ENCODE measurements at regions not wholly inside any gene's neighbourhood (a gene's known extent, or its start where the extent isn't known, plus 50 kb on each side); places are given as distances from the start of the nearest gene placed in this dataset.

GRCh38 chr4:55011761-55012160 lies 113.6 kb downstream of the KDR start:
- Histone ChIP-seq H3K9me2 (replicated peaks; ENCODE audit: insufficient read depth, low read length) (no peaks in the 10 kb centered on the region), H3K79me2 (ENCODE audit: low read length) (no peaks in the 10 kb centered on the region), H3K27me3 (replicated peaks; ENCODE audit: insufficient read depth, low read length) (no peaks in the 10 kb centered on the region), H3K27ac (ENCODE audit: low read length) (no peak overlapping the region), H3K4me3 (ENCODE audit: low read length) (no peak overlapping the region), H4K20me1 (ENCODE audit: insufficient read depth, low read length) (no peaks in the 10 kb centered on the region), H3K4me1 (ENCODE audit: low read length) (no peaks in the 10 kb centered on the region), H2AFZ (ENCODE audit: low read length) (no peak overlapping the region), H3K4me2 (ENCODE audit: low read depth, low read length) (no peak overlapping the region), H3K9ac (ENCODE audit: low read length) (no peak overlapping the region), H3F3A (ENCODE audit: insufficient read depth, low read length) (no peaks in the 10 kb centered on the region), H3K9me3 (replicated peaks; ENCODE audit: insufficient read depth, low read length) (no peaks in the 10 kb centered on the region), H3K36me3 (replicated peaks; ENCODE audit: insufficient read depth, low read length) (no peaks in the 10 kb centered on the region)
- no peak for DNase-seq
- TF ChIP-seq EZH2 (optimal IDR thresholded peaks at IDR 0.05; ENCODE audit: low read depth, low read length) = no peak
- no peak for TF ChIP-seq CTCF (IDR thresholded peaks at IDR 0.05; ENCODE audit: low read length)
- TF ChIP-seq EZH2phosphoT487 (IDR thresholded peaks at IDR 0.05; ENCODE audit: low read length) = no peak

- Histone ChIP-seq H3K4me3 (ENCODE audit: low read length) (no peak overlapping the region), H3K79me2 (ENCODE audit: low read length) (no peaks in the 10 kb centered on the region), H3K4me1 (ENCODE audit: low read length) (no peaks in the 10 kb centered on the region), H3K27me3 (replicated peaks; ENCODE audit: insufficient read depth, low read length) (no peaks in the 10 kb centered on the region), H2AFZ (ENCODE audit: low read length) (no peak overlapping the region), H4K20me1 (ENCODE audit: insufficient read depth, low read length) (no peaks in the 10 kb centered on the region), H3K9me2 (replicated peaks; ENCODE audit: insufficient read depth, low read length) (no peaks in the 10 kb centered on the region), H3K9me3 (replicated peaks; ENCODE audit: insufficient read depth, low read length) (no peaks in the 10 kb centered on the region), H3K9ac (ENCODE audit: low read length) (no peak overlapping the region), H3F3A (ENCODE audit: insufficient read depth, low read length) (no peaks in the 10 kb centered on the region), H3K36me3 (replicated peaks; ENCODE audit: insufficient read depth, low read length) (no peaks in the 10 kb centered on the region), H3K27ac (ENCODE audit: low read length) (no peak overlapping the region), H3K4me2 (ENCODE audit: low read depth, low read length) (no peak overlapping the region)
- DNase-seq = no peak
- TF ChIP-seq CTCF (IDR thresholded peaks at IDR 0.05; ENCODE audit: low read length) (no peak), EZH2 (optimal IDR thresholded peaks at IDR 0.05; ENCODE audit: low read depth, low read length) (no peak), EZH2phosphoT487 (IDR thresholded peaks at IDR 0.05; ENCODE audit: low read length) (no peak)
Measured at GRCh38 chr4:55010550-55010949, 114.8 kb downstream of the KDR start.

GRCh38 chr4:55008166-55009056 lies 117.0 kb downstream of the KDR start:
- Histone ChIP-seq H2AFZ (ENCODE audit: low read length) (no peak overlapping the region; the same call in 1 of the 2 replicates), H3K27me3 (replicated peaks; ENCODE audit: insufficient read depth, low read length) (no peaks in the 10 kb centered on the region), H3F3A (ENCODE audit: insufficient read depth, low read length) (no peaks in the 10 kb centered on the region), H3K4me3 (ENCODE audit: low read length) (no peak overlapping the region), H3K4me2 (ENCODE audit: low read depth, low read length) (no peak overlapping the region), H3K9me2 (replicated peaks; ENCODE audit: insufficient read depth, low read length) (no peaks in the 10 kb centered on the region), H3K36me3 (replicated peaks; ENCODE audit: insufficient read depth, low read length) (no peaks in the 10 kb centered on the region), H4K20me1 (ENCODE audit: insufficient read depth, low read length) (no peaks in the 10 kb centered on the region), H3K9ac (ENCODE audit: low read length) (no peak overlapping the region), H3K27ac (ENCODE audit: low read length) (no peak overlapping the region), H3K9me3 (replicated peaks; ENCODE audit: insufficient read depth, low read length) (no peaks in the 10 kb centered on the region), H3K4me1 (ENCODE audit: low read length) (no peaks in the 10 kb centered on the region), H3K79me2 (ENCODE audit: low read length) (no peaks in the 10 kb centered on the region)
- no peak for DNase-seq
- no peak for TF ChIP-seq EZH2 (optimal IDR thresholded peaks at IDR 0.05; ENCODE audit: low read depth, low read length)
- peak; percentile 41 for TF ChIP-seq CTCF (IDR thresholded peaks at IDR 0.05; ENCODE audit: low read length)

Measured in MM.1S (cell line).